NCI-H1105 (cell line): ENCODE measurements at regions not wholly inside any gene's neighbourhood (a gene's known extent, or its start where the extent isn't known, plus 50 kb on each side); places are given as distances from the start of the nearest gene placed in this dataset.

Experiments used
- DNase-seq: peaks from one replicate; lab custom pipeline; 2025; lab: John Stamatoyannopoulos, UW

DNA sequence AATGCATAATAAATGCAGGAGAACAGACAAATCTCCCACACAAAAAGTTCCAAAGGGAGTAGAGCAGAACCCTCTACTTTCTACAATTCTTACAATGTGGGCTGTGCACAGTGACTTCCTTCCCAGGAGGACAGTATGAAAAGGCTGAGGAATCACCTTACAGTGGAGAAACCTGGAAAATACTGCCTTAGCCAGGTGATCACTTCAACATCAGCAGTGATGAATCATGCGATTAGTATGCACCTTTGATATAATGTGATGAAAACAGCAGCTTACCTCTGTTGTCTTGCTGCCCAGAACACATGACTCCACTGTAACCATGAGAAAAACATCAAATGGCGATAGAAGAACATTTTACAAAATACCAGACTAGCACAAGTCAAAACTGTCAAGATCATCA lies 329.7 kb upstream of the POM121L12 start:
- no peak for DNase-seq

DNA sequence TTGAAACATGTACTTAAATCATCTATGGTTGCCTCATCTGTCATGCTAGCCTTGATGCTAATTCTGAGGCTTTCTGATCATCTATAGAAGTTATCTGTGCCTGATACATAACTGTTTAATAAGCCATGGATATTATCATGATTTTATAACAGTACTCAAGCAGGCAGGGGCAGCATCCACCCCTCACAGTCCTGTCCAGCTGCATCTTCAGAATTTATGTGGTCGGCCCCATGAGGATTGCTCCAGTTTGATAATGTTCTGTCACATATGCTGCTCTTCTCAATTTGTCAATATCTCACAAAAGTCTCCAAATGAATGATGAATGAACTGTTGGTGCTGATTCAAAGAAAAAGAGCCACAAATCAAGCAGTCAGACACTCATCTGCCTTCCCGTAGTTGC lies 335.1 kb upstream of the POM121L12 start:
- no peak for DNase-seq

DNA sequence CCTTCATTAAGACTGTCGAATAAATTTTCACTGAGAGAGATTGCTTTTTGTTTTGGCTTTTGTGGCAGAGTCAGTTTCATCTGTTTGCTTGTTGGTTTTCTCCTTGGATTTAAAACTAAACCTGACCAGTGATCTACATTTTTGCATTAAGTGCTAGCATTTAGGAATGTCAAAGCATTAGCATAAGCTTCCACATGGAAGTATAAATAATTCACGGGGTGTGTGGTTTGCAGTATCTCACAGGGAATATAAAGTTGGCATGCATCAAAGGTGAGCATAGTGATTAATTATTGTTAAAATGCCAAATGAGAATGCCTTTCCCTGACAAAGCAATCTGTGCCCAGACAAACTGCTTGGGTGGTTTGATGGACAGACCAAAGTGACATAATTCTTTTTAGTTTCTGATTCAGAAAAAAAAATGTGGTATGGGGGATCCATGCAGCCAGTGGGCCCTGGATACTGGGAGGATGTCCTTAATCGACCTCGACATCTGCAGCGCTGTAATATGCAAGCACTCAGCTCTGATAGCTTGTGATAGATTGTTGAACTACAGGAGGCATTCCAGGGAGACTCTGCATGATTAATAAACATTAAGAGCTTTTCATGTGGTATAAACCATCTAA lies 339.3 kb upstream of the POM121L12 start:
- no peak for DNase-seq

DNA sequence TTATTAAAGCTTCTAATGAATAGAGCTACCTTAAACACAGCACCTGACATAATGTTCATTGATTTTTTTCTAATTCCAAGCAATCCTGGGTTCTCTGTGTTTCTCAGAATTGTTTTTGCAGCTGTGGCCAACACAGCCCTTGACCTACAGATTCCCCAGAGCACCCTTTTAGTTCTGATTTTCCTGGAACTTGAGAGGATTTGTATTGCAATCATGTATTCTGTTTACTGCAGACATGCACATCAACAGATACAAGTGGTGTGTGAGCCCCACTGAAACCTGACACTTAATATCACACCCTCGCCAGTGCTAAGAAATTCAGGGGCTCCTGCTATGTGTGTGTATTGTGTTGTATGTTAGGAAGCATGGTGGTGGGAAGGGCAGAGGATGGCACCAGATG lies 344.2 kb upstream of the POM121L12 start:
- DNase-seq = no peak

DNA sequence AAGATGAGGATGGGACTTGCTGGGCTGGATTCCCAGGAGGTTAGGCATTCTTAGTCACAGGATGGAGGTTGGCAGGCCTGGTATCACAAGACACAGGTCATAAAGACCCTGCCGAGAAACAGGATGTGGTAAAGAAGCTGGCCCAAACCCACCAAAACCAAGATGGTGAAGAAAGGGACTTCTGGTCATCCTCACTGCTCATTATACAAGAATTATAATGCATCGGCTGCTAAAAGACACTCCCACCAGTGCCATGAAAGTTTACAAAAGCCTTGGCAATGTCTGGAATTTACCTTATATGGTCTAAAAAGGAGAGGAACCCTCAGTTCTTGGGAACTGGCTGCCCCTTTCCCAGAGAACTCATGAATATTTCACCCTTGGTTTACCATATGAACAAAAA lies 345.5 kb upstream of the POM121L12 start:
- DNase-seq = no peak

DNA sequence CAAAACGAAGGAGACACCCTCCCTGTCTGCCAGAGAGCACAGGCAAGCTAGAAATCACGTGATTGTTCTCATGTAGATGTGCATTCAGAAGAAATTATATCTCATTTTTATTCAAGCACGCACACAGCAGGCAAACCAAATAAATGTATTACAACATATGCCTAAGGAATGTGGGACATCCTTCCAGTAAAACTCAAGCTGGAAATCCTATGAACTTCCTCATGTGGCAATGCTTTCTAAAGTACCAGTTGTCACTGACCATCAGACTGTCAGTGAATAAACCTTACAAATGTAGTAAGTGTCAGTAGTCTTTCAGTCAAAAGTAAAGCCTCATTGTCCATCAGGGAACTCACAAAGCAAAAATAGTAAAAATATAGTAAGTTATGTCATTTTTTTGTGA lies 350.1 kb upstream of the POM121L12 start:
- DNase-seq = no peak

DNA sequence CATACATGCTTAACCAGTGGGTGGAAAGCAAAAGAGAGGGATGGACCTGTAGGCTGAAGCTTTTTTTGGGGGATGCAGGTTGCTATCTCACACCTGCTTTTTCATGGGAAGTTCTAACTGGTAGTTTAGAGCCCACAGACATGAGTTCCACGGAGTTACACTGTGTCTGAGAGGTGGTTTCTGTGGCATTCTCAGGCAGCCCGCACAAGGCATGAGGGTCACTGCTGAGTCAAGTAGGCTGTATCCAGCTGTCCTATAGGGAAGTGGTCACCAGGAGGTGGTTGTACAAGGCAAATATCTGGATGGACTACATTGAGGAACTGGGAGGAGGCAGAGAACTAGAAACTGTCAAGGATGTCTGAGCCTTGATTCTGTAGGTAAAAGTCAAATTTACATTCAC lies 351.0 kb upstream of the POM121L12 start:
- DNase-seq = no peak

DNA sequence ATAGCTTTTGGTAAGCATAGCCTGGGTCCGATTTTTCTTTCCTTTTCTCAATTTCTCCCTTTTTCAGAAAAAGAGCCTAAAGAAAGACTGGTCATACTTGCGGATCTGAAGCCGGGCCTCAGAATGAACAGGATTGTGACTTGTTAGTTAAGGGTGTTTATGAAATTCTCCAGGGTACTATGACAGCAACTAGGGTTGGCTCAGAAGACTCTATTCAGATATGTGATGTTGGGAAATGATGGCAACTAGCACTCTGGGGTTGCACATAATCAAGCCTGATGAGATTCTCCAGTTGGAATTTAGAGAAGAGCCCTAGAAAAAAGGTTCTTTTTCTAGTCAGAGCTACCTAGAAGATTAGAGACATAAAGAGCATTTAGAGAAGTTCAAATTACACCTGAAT lies 352.4 kb upstream of the POM121L12 start:
- DNase-seq = no peak

DNA sequence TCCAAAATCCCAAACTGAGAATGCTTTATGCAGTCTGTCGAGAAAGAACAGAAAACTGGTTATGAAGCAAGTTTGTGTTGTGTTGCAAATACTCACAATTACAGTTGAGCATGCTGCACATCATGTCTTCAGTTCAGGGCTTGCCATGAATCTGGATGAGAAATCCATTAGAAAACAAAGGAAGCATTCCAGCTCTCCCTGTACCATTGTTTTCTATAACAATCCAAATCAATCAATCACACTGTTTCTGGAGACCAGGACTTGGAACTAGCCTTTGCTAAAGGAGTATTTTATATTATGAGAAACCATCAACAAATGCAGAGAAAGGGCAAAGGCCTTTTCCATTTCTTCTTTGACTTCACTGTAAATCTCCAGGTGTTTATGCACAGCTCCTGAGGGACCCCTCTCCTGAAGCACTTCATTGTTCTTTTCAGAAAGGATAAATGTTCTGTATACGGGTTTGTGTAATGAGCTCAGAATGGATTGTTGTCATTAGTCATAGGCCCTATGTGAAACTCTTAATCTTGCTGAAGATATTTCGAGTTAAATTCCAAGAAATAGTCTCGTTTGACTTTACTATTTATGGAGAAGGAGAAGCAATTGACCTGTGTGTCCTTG lies 364.7 kb upstream of the POM121L12 start:
- no peak for DNase-seq

DNA sequence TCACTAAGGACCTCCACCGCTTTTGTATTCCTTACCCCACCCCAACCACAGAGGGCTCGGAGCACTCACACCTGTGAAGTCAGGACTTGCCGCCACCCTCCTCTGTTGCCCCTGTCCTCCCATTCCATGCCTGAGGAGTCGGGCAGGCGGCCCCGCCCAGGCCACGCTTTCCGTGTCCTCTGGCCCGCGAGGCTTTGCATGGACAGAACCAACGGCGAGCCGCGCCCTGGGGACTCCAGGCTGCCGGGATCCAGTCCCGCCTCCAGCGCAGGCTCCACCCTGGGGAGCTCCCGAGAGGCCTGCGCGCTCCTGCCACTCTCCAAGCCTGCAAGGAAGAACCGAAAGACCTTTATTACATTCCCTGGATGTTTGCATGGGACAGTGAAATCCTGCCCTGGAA lies 366.4 kb upstream of the POM121L12 start:
- DNase-seq = no peak

DNA sequence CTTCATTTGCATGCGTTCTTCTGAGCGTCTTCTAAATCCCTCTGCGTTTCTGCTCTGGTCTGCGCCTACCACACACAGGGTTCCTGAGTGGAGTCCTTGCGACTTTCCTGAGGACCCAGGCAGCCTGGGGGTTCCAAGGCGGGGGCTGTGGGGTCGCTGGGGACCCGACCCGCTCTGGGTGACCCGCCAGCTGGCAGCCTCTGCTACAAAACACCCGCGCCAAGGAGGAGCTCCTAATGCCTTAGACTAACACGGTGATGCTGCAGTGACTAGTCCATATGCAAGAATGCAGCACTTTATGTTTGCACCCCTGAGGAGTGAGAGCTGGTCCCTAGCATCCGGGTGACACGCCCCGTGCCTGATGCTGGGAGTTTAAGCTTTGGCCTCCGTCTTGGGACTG lies 367.0 kb upstream of the POM121L12 start:
- DNase-seq = no peak

DNA sequence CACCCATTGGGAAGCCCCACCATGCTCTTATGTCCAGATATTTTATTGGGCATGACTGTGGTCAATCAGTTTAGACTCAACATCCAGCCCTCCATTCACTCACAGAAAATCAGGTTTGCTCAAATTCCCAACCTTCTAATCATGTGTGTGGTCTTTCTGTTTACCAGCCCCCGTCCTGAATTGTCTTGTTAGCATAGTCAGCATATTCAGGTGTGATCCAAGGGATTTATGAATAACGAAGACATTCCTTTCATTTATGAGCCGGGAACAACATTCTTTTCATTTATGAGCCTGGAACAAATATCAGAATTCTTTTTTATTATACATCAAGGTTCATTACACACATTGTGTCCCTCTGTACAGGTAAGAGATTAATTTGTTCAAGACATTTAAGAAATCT lies 376.3 kb upstream of the POM121L12 start:
- DNase-seq = no peak

DNA sequence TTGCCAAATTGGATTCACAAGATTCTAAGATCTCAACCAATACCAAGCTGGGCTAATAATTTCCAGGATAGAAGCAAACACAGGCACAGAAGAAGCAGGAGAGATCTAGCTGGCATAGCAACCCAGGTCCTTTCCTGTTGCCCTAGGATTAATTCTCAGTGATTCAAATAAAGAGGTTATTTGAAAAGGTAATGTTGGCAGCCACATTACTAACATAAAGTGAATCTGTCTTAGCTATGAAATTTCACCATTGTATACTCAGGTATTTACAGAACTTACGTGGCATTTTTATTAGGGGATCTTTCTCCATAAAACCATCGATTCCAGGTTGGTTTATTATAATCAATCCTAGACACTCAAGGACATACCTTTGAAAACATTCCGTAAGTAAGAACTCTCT lies 379.3 kb upstream of the POM121L12 start:
- DNase-seq = no peak

DNA sequence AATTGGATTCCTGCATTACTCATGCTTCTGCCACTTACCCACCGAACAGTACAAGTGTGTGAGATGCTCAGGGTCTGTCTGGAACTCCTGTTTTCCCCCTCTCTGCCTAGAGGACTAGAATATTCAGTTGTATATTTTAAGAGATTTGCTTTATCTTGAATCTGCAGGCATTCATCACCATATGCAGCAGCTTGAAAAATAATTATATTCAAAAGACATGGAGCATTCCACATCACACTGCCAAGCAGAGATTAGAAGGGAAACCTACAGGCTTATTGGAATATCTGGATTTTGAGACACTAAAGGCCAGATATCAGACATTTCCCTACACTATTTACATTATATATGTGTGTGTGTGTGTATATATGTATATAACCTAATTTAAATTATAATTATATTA lies 382.8 kb upstream of the POM121L12 start:
- no peak for DNase-seq

DNA sequence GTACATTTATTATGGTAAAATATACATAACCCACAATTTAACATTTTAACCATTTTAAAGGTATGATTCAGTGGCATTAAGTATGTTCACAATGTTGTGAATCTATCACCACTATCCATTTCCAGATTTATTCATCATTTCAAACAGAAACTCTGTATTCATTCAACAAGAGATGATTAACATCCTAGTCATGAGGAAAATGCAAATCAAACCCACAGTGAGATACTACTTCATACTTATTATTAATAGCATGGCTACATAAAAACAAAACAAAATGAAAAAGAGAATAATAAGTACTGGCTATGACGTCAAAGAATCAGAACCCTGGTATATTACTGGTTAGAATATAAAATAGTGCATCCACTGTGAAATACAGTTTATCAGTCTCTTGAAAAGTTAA lies 386.6 kb upstream of the POM121L12 start:
- DNase-seq = no peak

DNA sequence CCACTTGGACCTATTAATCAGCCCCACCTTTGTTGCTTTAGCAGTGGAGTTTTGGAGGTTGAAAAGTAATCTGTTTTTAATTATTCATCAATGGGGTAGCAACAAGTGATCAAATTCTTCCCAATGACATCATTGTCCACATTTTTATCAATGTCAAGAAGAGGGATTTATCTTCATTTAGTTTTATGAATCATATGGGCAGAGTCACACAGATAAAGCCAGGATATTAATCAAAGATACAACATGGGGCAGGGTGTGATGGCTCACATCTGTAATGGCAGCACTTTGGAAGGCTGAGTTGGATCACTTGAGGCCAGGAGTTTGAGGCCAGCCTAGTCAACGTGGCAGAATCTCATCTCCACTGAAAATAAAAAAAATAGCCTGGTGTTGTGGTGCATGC lies 388.4 kb upstream of the POM121L12 start:
- no peak for DNase-seq

DNA sequence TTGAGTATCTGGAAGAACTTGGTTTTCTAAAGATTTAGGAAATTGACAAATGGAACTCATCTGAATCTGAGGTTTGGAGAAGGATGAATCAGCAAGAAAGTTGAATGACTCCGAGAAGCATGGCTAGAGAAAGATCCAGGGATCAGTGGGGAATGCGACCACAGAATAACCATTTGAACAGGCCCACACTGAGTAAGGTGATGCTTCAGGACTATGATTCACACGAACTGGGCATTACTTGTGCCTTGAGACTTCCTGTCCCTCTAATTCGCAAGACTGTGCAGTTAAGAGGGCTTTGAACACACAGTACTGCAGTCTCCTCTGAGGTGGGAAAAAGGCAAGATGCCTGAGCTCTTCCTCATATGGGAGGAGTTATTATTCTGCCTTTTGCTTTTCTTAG lies 395.5 kb upstream of the POM121L12 start:
- no peak for DNase-seq

DNA sequence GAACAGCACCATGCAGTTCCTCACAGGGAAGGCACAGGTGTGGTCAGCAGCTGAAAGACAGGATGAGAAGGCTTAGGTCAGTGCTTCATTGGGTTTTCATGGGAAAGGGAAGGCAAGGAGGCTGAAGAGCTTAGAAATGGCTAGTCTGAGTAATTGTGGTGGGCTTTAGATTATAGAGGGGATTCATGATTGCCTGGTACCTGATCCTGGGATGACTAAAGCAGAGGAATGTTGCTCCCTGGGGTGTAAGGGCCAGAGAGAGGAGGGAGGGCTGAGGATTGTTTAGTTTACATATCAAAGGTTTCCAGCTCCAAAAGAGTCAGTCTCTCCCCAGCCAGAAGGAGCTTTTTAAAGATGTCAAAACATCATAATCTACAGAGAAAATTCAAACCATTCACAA lies 396.3 kb upstream of the POM121L12 start:
- DNase-seq = no peak

DNA sequence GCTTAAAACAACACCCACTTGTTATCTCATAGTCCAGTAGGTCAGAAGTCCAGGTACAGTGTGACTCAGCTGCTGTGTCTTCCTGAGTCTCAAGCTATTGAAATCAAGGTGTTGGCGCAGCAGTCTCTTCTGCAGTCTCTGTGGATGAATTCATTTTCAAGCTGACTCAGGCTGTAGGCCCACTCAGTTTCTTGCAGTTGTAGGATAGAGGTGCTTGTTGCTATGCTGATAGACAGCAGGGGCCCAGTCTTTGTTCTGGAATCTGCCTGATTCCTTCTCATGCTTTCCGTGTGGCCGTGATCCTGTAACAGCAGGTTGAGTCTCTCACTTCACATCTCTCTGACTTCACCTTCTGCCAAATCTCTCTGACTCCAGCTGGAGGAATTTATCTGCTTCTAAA lies 400.4 kb upstream of the POM121L12 start:
- DNase-seq = no peak

DNA sequence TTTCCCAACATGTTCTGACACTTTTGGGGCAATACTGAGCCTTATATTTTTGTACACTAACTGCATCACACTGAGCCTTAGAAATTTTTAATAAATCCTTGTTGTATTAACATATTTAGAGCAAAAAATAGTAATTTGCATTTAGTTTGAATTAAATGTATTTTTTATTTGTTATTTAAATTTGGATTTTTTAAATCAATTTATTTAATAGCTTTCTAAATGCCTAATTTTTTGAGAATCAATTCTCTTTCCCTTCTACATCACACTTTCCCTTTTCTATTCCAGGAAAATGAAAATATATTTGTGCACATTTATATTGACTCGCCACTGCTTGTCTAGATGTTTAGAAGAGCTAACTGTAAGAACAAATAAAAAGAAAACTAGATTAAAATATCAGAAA lies 414.6 kb upstream of the POM121L12 start:
- DNase-seq = no peak

DNA sequence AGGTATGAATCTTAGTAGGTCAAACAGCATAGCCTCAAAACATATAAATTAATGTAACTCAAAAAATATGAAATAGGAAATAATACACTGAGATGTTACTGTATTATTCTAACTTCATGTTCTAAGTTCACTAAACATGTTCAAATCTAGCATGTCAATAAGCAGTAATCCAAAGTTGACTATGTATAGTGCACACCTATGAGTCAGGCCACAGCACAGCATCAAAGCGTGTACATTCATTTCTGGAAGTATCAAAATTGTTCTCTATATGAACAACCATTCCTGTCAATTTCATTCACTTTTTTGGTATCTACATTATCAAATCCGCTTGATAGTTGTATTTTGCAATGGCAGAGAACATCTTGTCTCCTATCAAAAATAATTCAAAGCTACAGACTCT lies 418.9 kb upstream of the POM121L12 start:
- DNase-seq = no peak

DNA sequence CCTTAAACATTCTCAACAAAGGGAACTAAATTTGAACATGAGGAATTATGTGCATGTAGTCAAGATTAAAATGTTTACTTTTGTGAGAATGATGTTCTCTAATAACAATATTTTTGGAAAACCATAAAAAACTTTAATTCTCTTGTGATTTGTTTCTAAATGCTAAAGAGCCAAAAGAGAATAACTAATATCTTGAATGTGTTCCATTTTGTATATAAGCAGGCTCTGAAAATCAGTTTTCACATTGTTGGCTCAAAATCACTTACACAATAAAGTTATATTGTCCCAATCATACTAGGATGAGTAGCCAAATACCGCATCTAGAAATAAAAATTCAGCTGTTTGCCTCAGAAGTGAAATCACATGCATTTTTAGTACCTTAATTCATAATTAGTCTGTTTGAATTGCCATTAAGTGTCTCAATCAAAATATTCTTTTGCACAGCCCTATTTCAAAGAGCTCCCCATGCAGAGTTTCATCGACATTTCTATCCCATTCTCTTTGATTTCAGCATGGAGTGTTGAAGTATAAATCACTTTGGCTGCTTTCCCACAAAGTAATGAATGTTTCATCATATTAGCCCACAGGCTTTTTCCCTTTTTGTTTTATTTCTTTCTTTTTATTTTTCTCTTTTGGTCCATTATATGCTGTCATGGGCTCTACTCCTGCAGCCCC lies 420.3 kb upstream of the POM121L12 start:
- DNase-seq = no peak

DNA sequence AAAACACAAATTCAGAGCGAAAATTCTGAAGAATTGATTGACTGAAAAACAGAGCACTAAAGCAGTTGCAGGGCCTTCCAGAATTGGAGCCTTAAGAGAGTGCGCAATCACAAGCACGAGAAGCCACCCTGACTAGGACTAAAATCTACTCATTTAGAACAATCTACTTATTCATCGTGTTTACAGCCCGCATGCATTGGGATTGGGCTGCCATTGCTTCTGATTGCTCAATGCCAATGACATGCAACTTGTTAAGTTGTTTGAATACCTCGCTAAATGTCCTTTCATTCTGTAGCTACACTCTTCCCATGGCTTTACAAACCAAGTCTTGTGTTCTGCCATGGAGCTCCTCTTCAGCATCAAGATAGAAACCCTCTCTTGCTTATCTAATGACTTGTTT lies 425.9 kb upstream of the POM121L12 start:
- no peak for DNase-seq

DNA sequence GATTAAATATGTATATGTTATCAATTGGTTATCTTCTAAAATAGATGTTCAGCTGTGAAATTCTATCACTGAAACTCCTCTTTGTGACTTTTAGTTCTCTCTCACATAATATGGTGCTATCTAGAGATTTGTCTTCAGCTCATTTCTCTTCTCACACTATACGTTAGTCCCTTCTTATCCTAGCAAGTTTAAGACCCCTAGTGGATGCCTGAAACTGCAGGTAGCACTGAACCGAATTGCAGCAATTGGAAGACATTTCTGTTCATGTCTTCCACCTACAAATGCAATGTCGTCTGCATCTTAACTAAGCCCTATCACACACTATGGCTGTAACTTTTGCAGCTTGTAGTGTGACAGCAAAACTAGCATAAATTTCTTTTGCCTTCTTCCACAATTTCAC lies 442.7 kb upstream of the POM121L12 start:
- DNase-seq = no peak
